OCI-LY7 (cell line): ENCODE measurements at regions not wholly inside any gene's neighbourhood (a gene's known extent, or its start where the extent isn't known, plus 50 kb on each side); places are given as distances from the start of the nearest gene placed in this dataset.

ENCODE experiments used
- BruUV-seq: library from RNA; stranded (reverse); fragments of 400-500 nt; replicated peaks from 2 replicates; lab custom pipeline; 2021; lab: Mats Ljungman, UMichigan
- CTCF ChIA-PET: fragments of 300-600 bp; sonication (Branson Sonifier 250); formaldehyde crosslinking; loops from one replicate; lab custom pipeline; 2022; ENCODE audit warnings: antibody characterized with exemption; ENCODE audit not compliant: unreplicated experiment; lab: Charles Lee
- POLR2A ChIA-PET: fragments of 300-600 bp; sonication (Branson Sonifier 250); formaldehyde crosslinking; loops from one replicate; lab custom pipeline; 2022; ENCODE audit warnings: antibody characterized with exemption; lab: Charles Lee
- DNase-seq: peaks from one replicate; pipeline ENCODE4 v3.0.0-alpha.2; 2015; ENCODE audit warnings: low spot score
- H2AFZ ChIP-seq: fragments of 200-600 bp; sonication (generic), shearing (Covaris generic); 2 replicates; pipeline ENCODE4 v1.6.1; 2014; ENCODE audit warnings: mild to moderate bottlenecking, antibody characterized with exemption, low read length, moderate library complexity
- H3K27ac ChIP-seq: fragments of 200-600 bp; sonication (generic); 2 replicates; pipeline ENCODE4 v1.5.1; 2014; ENCODE audit warnings: mixed run types, low read depth, mild to moderate bottlenecking, moderate library complexity, low read length, inconsistent platforms; ENCODE audit not compliant: poor library complexity, severe bottlenecking
- H3K36me3 ChIP-seq: fragments of 200-600 bp; sonication (generic); 2 replicates; pipeline ENCODE4 v1.6.1; 2014; ENCODE audit warnings: mild to moderate bottlenecking, antibody characterized with exemption, low read length, moderate library complexity, mixed read lengths; ENCODE audit not compliant: insufficient read depth
- H3K4me1 ChIP-seq: fragments of 200-600 bp; sonication (generic); 2 replicates; pipeline ENCODE4 v1.5.1; 2014; ENCODE audit warnings: mild to moderate bottlenecking, low read length; ENCODE audit not compliant: insufficient read depth, poor library complexity, severe bottlenecking
- H3K4me2 ChIP-seq: fragments of 200-600 bp; sonication (generic); 2 replicates; pipeline ENCODE4 v1.6.1; 2014; ENCODE audit warnings: mild to moderate bottlenecking, low read length
- H3K4me3 ChIP-seq: fragments of 200-600 bp; sonication (generic); 2 replicates; pipeline ENCODE4 v1.5.1; 2014; ENCODE audit warnings: mild to moderate bottlenecking, low read depth, low read length; ENCODE audit not compliant: poor library complexity, severe bottlenecking
- H3K79me2 ChIP-seq: fragments of 200-600 bp; sonication (generic); 2 replicates; pipeline ENCODE4 v1.6.1; 2016; ENCODE audit warnings: low read depth, mild to moderate bottlenecking, low read length, moderate library complexity, mixed read lengths; ENCODE audit not compliant: insufficient read depth
- H3K9me2 ChIP-seq: fragments of 200-600 bp; sonication (generic); 2 replicates; pipeline ENCODE4 v1.6.1; 2016; ENCODE audit warnings: mild to moderate bottlenecking, low read length, mixed read lengths; ENCODE audit not compliant: insufficient read depth
- H3K9me3 ChIP-seq: fragments of 200-600 bp; sonication (generic); 2 replicates; pipeline ENCODE4 v1.6.1; 2014; ENCODE audit warnings: mild to moderate bottlenecking, mixed run types, low read length, mixed read lengths
- H4K20me1 ChIP-seq: fragments of 200-600 bp; sonication (generic); 2 replicates; pipeline ENCODE4 v1.6.1; 2014; ENCODE audit warnings: mild to moderate bottlenecking, antibody characterized with exemption, low read length, moderate library complexity, mixed read lengths; ENCODE audit not compliant: insufficient read depth
- EZH2phosphoT487 ChIP-seq: fragments of 200-600 bp; sonication (generic); IDR thresholded peaks from 2 replicates; pipeline ENCODE4 v1.6.1; 2018; ENCODE audit warnings: low read depth, borderline replicate concordance, mild to moderate bottlenecking, mixed run types, antibody characterized with exemption, low read length, moderate library complexity, mixed read lengths
- intact Hi-C: fragments of 100-400 bp; cut with micrococcal nuclease; formaldehyde crosslinking; loops from one replicate; pipeline ENCODE4 v1.10.0; 2022; ENCODE audit not compliant: unreplicated experiment
- TF ChIP-seq, protein P1 (sequence below): fragments of 200-600 bp; sonication (generic); conservative IDR thresholded peaks from 2 replicates; pipeline ENCODE4 v1.5.1; 2014; ENCODE audit warnings: mild to moderate bottlenecking, antibody characterized with exemption, low read length, moderate library complexity, mixed read lengths

- Histone ChIP-seq H3K4me1 (no peaks in the 10 kb centered on the region), H3K4me3 (no peak overlapping the region), H3K27ac (no peak overlapping the region), H3K9me3 (no peaks in the 10 kb centered on the region), H4K20me1 (no peaks in the 10 kb centered on the region), H3K9me2 (no peaks in the 10 kb centered on the region), H3K4me2 (no peak overlapping the region), H3K36me3 (no peaks in the 10 kb centered on the region), H2AFZ (no peak overlapping the region), H3K79me2 (no peaks in the 10 kb centered on the region)
- intact Hi-C loops: no loop called here
- ChIA-PET CTCF (no interaction called here), POLR2A (interaction anchor here (0.6 kb wide), 1 partner anchor 472 kb away, joined by 3 read pairs; no protein-coding TSS in a partner anchor)
- no TSS peak for BruUV-seq
- TF ChIP-seq EZH2phosphoT487: no peak
- TF ChIP-seq, protein P1, sequence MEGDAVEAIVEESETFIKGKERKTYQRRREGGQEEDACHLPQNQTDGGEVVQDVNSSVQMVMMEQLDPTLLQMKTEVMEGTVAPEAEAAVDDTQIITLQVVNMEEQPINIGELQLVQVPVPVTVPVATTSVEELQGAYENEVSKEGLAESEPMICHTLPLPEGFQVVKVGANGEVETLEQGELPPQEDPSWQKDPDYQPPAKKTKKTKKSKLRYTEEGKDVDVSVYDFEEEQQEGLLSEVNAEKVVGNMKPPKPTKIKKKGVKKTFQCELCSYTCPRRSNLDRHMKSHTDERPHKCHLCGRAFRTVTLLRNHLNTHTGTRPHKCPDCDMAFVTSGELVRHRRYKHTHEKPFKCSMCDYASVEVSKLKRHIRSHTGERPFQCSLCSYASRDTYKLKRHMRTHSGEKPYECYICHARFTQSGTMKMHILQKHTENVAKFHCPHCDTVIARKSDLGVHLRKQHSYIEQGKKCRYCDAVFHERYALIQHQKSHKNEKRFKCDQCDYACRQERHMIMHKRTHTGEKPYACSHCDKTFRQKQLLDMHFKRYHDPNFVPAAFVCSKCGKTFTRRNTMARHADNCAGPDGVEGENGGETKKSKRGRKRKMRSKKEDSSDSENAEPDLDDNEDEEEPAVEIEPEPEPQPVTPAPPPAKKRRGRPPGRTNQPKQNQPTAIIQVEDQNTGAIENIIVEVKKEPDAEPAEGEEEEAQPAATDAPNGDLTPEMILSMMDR: no peak
- no peak for DNase-seq
Measured at GRCh38 chr7:23956772-23957576, 247.0 kb downstream of the STK31 start.

- Histone ChIP-seq H3K36me3 (no peaks in the 10 kb centered on the region), H2AFZ (no peak overlapping the region), H3K9me2 (no peaks in the 10 kb centered on the region), H3K79me2 (no peaks in the 10 kb centered on the region), H3K4me2 (no peak overlapping the region), H3K4me3 (no peak overlapping the region), H4K20me1 (no peaks in the 10 kb centered on the region), H3K27ac (no peak overlapping the region), H3K9me3 (no peaks in the 10 kb centered on the region), H3K4me1 (no peaks in the 10 kb centered on the region)
- intact Hi-C loops: loop anchor here (5.0 kb wide), 1 partner anchor 48 kb away; no protein-coding TSS in a partner anchor
- no TSS peak for BruUV-seq
- TF ChIP-seq EZH2phosphoT487: no peak
- TF ChIP-seq, protein P1: no peak
- DNase-seq: no peak
- ChIA-PET CTCF (no interaction called here), POLR2A (interaction anchor here (0.6 to 1.9 kb wide), 3 partner anchors 11 to 35 kb away, joined by 3 to 6 read pairs (median 3); no protein-coding TSS in a partner anchor)
Measured at GRCh38 chr7:23959821-23960220, 249.8 kb downstream of the STK31 start.

GRCh38 chr7:23960361-23960760 lies 250.3 kb downstream of the STK31 start:
- Histone ChIP-seq H2AFZ (no peak overlapping the region), H3K27ac (no peak overlapping the region), H3K79me2 (no peaks in the 10 kb centered on the region), H3K4me2 (no peak overlapping the region), H3K9me2 (no peaks in the 10 kb centered on the region), H3K36me3 (no peaks in the 10 kb centered on the region), H3K4me1 (no peaks in the 10 kb centered on the region), H3K9me3 (no peaks in the 10 kb centered on the region), H3K4me3 (no peak overlapping the region), H4K20me1 (no peaks in the 10 kb centered on the region)
- no TSS peak for BruUV-seq
- intact Hi-C loops: loop anchor here (5.0 kb wide), 1 partner anchor 48 kb away; no protein-coding TSS in a partner anchor
- ChIA-PET POLR2A (interaction anchor here (0.6 to 1.9 kb wide), 3 partner anchors 10 to 34 kb away, joined by 3 to 6 read pairs (median 3); no protein-coding TSS in a partner anchor), CTCF (no interaction called here)
- DNase-seq: no peak
- TF ChIP-seq EZH2phosphoT487: no peak
- TF ChIP-seq, protein P1: no peak
